ENCODE measurements at regions not wholly inside any gene's neighbourhood (a gene's known extent, or its start where the extent isn't known, plus 50 kb on each side); places are given as distances from the start of the nearest gene placed in this dataset.
"Not testable (repeated sequence)": the region's sequence is repeated elsewhere in the genome, so short reads cannot be mapped to it uniquely, and the experiment has no call there.

DNA sequence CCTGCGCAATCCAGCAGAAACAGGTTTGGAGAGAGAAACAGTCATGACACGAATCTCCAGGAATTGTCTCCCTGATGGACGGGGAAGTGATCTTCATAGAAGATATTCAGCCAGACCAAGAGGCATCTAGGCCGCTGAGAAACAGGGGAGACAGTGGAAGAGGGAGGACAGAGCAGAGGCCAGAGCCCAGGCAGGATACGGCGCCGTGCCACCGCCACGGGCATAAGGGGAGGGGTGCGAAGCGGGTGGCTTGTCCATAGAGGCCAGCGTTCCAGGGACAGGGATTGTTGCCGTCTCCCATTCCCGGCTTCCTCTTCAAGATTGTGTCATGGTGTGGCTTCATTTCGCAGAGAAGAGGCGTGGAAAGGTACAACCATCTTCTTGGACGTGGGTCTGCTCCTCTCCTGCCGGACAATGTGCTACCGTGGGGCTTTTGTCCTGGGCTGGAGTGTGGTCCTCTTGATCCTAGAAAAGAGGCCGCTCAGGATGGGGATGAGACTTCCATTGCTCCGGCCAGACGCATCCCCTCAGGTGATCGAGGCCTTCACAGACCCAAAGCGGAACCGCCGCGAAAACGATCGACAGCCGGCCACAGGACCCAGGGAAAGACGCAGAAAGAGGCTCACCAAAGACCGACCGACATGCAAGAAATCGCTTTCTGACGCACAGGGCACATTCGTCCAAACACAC is 118.9 kb upstream of the KCNJ18 start:
- TF ChIP-seq, protein P1, sequence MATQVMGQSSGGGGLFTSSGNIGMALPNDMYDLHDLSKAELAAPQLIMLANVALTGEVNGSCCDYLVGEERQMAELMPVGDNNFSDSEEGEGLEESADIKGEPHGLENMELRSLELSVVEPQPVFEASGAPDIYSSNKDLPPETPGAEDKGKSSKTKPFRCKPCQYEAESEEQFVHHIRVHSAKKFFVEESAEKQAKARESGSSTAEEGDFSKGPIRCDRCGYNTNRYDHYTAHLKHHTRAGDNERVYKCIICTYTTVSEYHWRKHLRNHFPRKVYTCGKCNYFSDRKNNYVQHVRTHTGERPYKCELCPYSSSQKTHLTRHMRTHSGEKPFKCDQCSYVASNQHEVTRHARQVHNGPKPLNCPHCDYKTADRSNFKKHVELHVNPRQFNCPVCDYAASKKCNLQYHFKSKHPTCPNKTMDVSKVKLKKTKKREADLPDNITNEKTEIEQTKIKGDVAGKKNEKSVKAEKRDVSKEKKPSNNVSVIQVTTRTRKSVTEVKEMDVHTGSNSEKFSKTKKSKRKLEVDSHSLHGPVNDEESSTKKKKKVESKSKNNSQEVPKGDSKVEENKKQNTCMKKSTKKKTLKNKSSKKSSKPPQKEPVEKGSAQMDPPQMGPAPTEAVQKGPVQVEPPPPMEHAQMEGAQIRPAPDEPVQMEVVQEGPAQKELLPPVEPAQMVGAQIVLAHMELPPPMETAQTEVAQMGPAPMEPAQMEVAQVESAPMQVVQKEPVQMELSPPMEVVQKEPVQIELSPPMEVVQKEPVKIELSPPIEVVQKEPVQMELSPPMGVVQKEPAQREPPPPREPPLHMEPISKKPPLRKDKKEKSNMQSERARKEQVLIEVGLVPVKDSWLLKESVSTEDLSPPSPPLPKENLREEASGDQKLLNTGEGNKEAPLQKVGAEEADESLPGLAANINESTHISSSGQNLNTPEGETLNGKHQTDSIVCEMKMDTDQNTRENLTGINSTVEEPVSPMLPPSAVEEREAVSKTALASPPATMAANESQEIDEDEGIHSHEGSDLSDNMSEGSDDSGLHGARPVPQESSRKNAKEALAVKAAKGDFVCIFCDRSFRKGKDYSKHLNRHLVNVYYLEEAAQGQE (IDR thresholded peaks at IDR 0.05; ENCODE audit: borderline replicate concordance): not testable (repeated sequence)
- TF ChIP-seq, protein P1 (CRISPR knock-in tag; IDR thresholded peaks at IDR 0.05; ENCODE audit: low read depth): not testable (repeated sequence)
- not testable (repeated sequence) for TF ChIP-seq MTA2 (IDR thresholded peaks at IDR 0.05; ENCODE audit: low read depth); ELF4 (CRISPR knock-in tag; IDR thresholded peaks at IDR 0.05); BMI1 (IDR thresholded peaks at IDR 0.05; ENCODE audit: low read length); MYC (IDR thresholded peaks at IDR 0.05; ENCODE audit: low read depth, low read length); MYC (CRISPR knock-in tag; IDR thresholded peaks at IDR 0.05; ENCODE audit: borderline replicate concordance, low read depth); HDAC2 (IDR thresholded peaks at IDR 0.05); ETV5 (CRISPR knock-in tag; IDR thresholded peaks at IDR 0.05; ENCODE audit: low read depth); POLR2A (conservative IDR thresholded peaks at IDR 0.05)
- TF ChIP-seq, protein P2, sequence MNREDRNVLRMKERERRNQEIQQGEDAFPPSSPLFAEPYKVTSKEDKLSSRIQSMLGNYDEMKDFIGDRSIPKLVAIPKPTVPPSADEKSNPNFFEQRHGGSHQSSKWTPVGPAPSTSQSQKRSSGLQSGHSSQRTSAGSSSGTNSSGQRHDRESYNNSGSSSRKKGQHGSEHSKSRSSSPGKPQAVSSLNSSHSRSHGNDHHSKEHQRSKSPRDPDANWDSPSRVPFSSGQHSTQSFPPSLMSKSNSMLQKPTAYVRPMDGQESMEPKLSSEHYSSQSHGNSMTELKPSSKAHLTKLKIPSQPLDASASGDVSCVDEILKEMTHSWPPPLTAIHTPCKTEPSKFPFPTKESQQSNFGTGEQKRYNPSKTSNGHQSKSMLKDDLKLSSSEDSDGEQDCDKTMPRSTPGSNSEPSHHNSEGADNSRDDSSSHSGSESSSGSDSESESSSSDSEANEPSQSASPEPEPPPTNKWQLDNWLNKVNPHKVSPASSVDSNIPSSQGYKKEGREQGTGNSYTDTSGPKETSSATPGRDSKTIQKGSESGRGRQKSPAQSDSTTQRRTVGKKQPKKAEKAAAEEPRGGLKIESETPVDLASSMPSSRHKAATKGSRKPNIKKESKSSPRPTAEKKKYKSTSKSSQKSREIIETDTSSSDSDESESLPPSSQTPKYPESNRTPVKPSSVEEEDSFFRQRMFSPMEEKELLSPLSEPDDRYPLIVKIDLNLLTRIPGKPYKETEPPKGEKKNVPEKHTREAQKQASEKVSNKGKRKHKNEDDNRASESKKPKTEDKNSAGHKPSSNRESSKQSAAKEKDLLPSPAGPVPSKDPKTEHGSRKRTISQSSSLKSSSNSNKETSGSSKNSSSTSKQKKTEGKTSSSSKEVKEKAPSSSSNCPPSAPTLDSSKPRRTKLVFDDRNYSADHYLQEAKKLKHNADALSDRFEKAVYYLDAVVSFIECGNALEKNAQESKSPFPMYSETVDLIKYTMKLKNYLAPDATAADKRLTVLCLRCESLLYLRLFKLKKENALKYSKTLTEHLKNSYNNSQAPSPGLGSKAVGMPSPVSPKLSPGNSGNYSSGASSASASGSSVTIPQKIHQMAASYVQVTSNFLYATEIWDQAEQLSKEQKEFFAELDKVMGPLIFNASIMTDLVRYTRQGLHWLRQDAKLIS (CRISPR knock-in tag; IDR thresholded peaks at IDR 0.05): not testable (repeated sequence)
- TF ChIP-seq, protein P3, sequence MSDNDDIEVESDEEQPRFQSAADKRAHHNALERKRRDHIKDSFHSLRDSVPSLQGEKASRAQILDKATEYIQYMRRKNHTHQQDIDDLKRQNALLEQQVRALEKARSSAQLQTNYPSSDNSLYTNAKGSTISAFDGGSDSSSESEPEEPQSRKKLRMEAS (CRISPR knock-in tag; IDR thresholded peaks at IDR 0.05): not testable (repeated sequence)
- TF ChIP-seq, protein P4, sequence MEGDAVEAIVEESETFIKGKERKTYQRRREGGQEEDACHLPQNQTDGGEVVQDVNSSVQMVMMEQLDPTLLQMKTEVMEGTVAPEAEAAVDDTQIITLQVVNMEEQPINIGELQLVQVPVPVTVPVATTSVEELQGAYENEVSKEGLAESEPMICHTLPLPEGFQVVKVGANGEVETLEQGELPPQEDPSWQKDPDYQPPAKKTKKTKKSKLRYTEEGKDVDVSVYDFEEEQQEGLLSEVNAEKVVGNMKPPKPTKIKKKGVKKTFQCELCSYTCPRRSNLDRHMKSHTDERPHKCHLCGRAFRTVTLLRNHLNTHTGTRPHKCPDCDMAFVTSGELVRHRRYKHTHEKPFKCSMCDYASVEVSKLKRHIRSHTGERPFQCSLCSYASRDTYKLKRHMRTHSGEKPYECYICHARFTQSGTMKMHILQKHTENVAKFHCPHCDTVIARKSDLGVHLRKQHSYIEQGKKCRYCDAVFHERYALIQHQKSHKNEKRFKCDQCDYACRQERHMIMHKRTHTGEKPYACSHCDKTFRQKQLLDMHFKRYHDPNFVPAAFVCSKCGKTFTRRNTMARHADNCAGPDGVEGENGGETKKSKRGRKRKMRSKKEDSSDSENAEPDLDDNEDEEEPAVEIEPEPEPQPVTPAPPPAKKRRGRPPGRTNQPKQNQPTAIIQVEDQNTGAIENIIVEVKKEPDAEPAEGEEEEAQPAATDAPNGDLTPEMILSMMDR (IDR thresholded peaks at IDR 0.05 in 2 of 3, conservative IDR thresholded peaks at IDR 0.05 in 1 of 3; ENCODE audit: insufficient read depth in 2 of 3, low read depth in 1 of 3, low read length in 3 of 3): not testable (repeated sequence)
- TF ChIP-seq, protein P5, sequence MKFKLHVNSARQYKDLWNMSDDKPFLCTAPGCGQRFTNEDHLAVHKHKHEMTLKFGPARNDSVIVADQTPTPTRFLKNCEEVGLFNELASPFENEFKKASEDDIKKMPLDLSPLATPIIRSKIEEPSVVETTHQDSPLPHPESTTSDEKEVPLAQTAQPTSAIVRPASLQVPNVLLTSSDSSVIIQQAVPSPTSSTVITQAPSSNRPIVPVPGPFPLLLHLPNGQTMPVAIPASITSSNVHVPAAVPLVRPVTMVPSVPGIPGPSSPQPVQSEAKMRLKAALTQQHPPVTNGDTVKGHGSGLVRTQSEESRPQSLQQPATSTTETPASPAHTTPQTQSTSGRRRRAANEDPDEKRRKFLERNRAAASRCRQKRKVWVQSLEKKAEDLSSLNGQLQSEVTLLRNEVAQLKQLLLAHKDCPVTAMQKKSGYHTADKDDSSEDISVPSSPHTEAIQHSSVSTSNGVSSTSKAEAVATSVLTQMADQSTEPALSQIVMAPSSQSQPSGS (CRISPR knock-in tag; IDR thresholded peaks at IDR 0.05): not testable (repeated sequence)
